ENCODE measurements at regions not wholly inside any gene's neighbourhood (a gene's known extent, or its start where the extent isn't known, plus 50 kb on each side); places are given as distances from the start of the nearest gene placed in this dataset.

GRCh38 chr3:104723000-104723399, 643.7 kb upstream of the ALCAM start (continued):
- no peak for TF ChIP-seq RXRA (IDR thresholded peaks at IDR 0.05; ENCODE audit: insufficient read depth, low read depth, low read length)

DNA sequence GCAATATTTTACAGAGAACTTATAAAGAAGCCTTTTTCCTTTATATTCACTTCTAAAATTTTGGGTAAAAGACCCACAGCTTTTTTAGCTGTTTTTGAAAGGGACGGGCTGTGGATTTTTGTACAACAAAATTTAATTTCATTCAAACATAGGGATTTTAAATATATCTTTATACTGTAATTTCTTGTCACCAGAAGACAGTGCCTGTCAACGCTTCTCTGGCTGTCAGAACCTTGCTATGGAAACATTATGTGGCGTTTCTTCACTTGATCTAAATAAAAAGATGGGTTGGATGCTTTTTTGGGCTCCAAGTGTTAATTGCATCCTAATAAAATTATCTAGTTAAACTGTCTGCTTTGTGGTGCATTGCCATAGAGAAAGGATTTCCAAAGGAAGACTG, 635.6 kb upstream of the ALCAM start:
- Histone ChIP-seq H4K20me1 (replicated peaks in 1 of 2; ENCODE audit: control insufficient read depth in 1 of 2, insufficient read depth in 2 of 2, low read length in 2 of 2) (no peaks in the 10 kb centered on the region), H3K4ac (replicated peaks; ENCODE audit: insufficient read length, low read depth, low read length) (no peak overlapping the region), H3K23ac (ENCODE audit: insufficient read length) (no peak overlapping the region), H3K4me2 (ENCODE audit: insufficient read depth in 1 of 2, low read depth in 2 of 2, low read length in 2 of 2) (no peak overlapping the region), H3K9ac (replicated peaks in 1 of 4; ENCODE audit: extremely low read depth in 1 of 4, low read depth in 3 of 4, low read length in 3 of 4) (no peak overlapping the region), H3K79me1 (ENCODE audit: low read depth, low read length) (no peaks in the 10 kb centered on the region), H2AK5ac (ENCODE audit: low read depth, low read length) (no peak overlapping the region), H3K56ac (replicated peaks; ENCODE audit: insufficient read length, low read depth, low read length) (no peak overlapping the region), H2BK120ac (replicated peaks; ENCODE audit: low read depth, low read length) (no peak overlapping the region), H3K79me2 (ENCODE audit: control insufficient read depth in 1 of 2, insufficient read depth in 2 of 2, low read length in 2 of 2) (no peaks in the 10 kb centered on the region), H2BK20ac (ENCODE audit: low read length) (no peak overlapping the region), H2AFZ (ENCODE audit: low read length) (no peak overlapping the region), H2BK15ac (ENCODE audit: low read length) (no peak overlapping the region), H4K8ac (ENCODE audit: extremely low read depth, insufficient read depth, low read length) (no peak overlapping the region), H4K91ac (replicated peaks; ENCODE audit: insufficient read length, low read length) (no peak overlapping the region), H3K4me1 (replicated peaks in 1 of 4; ENCODE audit: control insufficient read depth in 3 of 4, insufficient read depth in 4 of 4, low read length in 3 of 4) (no peaks in the 10 kb centered on the region), H3K27me3 (replicated peaks in 1 of 4; ENCODE audit: control insufficient read depth in 3 of 4, extremely low read depth in 1 of 4, insufficient read depth in 3 of 4, low read length in 3 of 4) (no peaks in the 10 kb centered on the region), H3K14ac (ENCODE audit: insufficient read length) (no peak overlapping the region), H2BK5ac (ENCODE audit: low read depth, low read length) (no peak overlapping the region), H3K23me2 (ENCODE audit: low read depth, low read length) (no peaks in the 10 kb centered on the region), H3K27ac (ENCODE audit: low read depth, low read length) (no peak overlapping the region), H3K9me3 (ENCODE audit: insufficient read depth in 2 of 2, low read depth in 1 of 2, low read length in 1 of 2) (no peaks in the 10 kb centered on the region; a peak in 1 of 4 replicates), H3K36me3 (ENCODE audit: control insufficient read depth in 2 of 4, insufficient read depth in 4 of 4, low read length in 3 of 4) (no peaks in the 10 kb centered on the region), H4K5ac (ENCODE audit: insufficient read length, low read depth, low read length) (no peak overlapping the region), H3K18ac (ENCODE audit: extremely low read depth, low read length) (no peak overlapping the region), H2BK12ac (ENCODE audit: low read depth, low read length) (no peak overlapping the region), H3K4me3 (ENCODE audit: extremely low read depth in 1 of 4, insufficient read depth in 2 of 4, low read depth in 3 of 4, low read length in 4 of 4) (no peak overlapping the region)
- CTCF ChIA-PET (ENCODE audit: partially characterized antibody): no interaction called here
- DNase-seq (ENCODE audit: low read depth in 1 of 2, low spot score in 2 of 2) (no peak), FAIRE-seq (no peak)
- WGBS, 2 experiments (ENCODE audit: extremely low coverage in 1 of 2, insufficient coverage in 1 of 2, insufficient read length in 1 of 2, insufficient replicate concordance in 2 of 2, low coverage in 1 of 2, low lambda C conversion rate in 2 of 2, missing lambda C conversion rate in 1 of 2): 81% methylated on average over 3 of the region's 3 CpGs; no CpG with 5 or more reads in 1 of the 2 experiments
- POLR2A ChIA-PET (ENCODE audit: partially characterized antibody): no interaction called here
- no peak for TF ChIP-seq POLR2A (IDR thresholded peaks at IDR 0.05; ENCODE audit: control extremely low read depth in 1 of 2, low read depth in 2 of 2, low read length in 2 of 2)
- TF ChIP-seq CREB1 (IDR thresholded peaks at IDR 0.05): no peak
- TF ChIP-seq JUND (IDR thresholded peaks at IDR 0.05; ENCODE audit: low read length): no peak
- no peak for TF ChIP-seq SP2 (IDR thresholded peaks at IDR 0.05; ENCODE audit: low read length)
- no peak for TF ChIP-seq EGR1 (IDR thresholded peaks at IDR 0.05; ENCODE audit: borderline replicate concordance, low read depth, low read length)
- TF ChIP-seq BCL11A (IDR thresholded peaks at IDR 0.05; ENCODE audit: low read depth in 2 of 2, low read length in 2 of 2): no peak
- TF ChIP-seq SIRT6 (IDR thresholded peaks at IDR 0.05; ENCODE audit: low read length): no peak
- TF ChIP-seq KDM4A (IDR thresholded peaks at IDR 0.05; ENCODE audit: low read depth, low read length, severe bottlenecking): no peak
- TF ChIP-seq SP4 (IDR thresholded peaks at IDR 0.05; ENCODE audit: low read length): no peak
- no peak for TF ChIP-seq JUN (IDR thresholded peaks at IDR 0.05; ENCODE audit: low read depth, low read length)
- no peak for TF ChIP-seq SIX5 (IDR thresholded peaks at IDR 0.05; ENCODE audit: low read depth, low read length)
- TF ChIP-seq FOSL1 (IDR thresholded peaks at IDR 0.05; ENCODE audit: insufficient read depth, low read depth, low read length): no peak
- no peak for TF ChIP-seq GABPA (IDR thresholded peaks at IDR 0.05; ENCODE audit: borderline replicate concordance, insufficient read depth, low read length)
- TF ChIP-seq YY1 (IDR thresholded peaks at IDR 0.05; ENCODE audit: low read depth, low read length): no peak
